ENCODE measurements at regions not wholly inside any gene's neighbourhood (a gene's known extent, or its start where the extent isn't known, plus 50 kb on each side); places are given as distances from the start of the nearest gene placed in this dataset.

- FAIRE-seq (no peak), DNase-seq (ENCODE audit: low read depth) (no peak)
- no peak overlapping the region for H3K27ac Mint-ChIP-seq (ENCODE audit: unreplicated experiment)
- no peak overlapping the region for H3K4me2 ChIP-seq (ENCODE audit: low read length)
- H3K27me3 ChIP-seq (ENCODE audit: insufficient read depth, low read length), result no peaks in the 10 kb centered on the region
- no peak overlapping the region for H2AFZ ChIP-seq (ENCODE audit: low read depth, low read length)
- H3K36me3 Mint-ChIP-seq (ENCODE audit: low read depth, unreplicated experiment), result no peaks in the 10 kb centered on the region
- H4K20me1 ChIP-seq (ENCODE audit: insufficient read depth, low read length), result no peaks in the 10 kb centered on the region
- H3K4me1 ChIP-seq (ENCODE audit: insufficient read depth, low read length), result peaks cover 7% of the 10 kb centered on the region
- peaks cover 8% of the 10 kb centered on the region for H3K9me3 Mint-ChIP-seq (ENCODE audit: unreplicated experiment)
- no peak overlapping the region for H3K9ac ChIP-seq (ENCODE audit: low read length)
- no peaks in the 10 kb centered on the region for H3K27me3 Mint-ChIP-seq (ENCODE audit: low read depth, unreplicated experiment)
- no peak overlapping the region for H3K27ac ChIP-seq (ENCODE audit: low read depth, low read length)
- peaks cover 9% of the 10 kb centered on the region for H3K4me1 Mint-ChIP-seq (ENCODE audit: low read depth, unreplicated experiment)
- no peaks in the 10 kb centered on the region for H3K36me3 ChIP-seq (ENCODE audit: insufficient read depth, low read length)
- H3K4me3 Mint-ChIP-seq (ENCODE audit: unreplicated experiment), result no peak overlapping the region
- no peak overlapping the region for H3K4me3 ChIP-seq (ENCODE audit: insufficient read depth, low read depth, low read length)
- no peaks in the 10 kb centered on the region for H3K9me3 ChIP-seq (ENCODE audit: insufficient read depth, low read depth, low read length)
- no peak for TF ChIP-seq CTCF (IDR thresholded peaks at IDR 0.05; ENCODE audit: insufficient read depth, low read depth, low read length)
- no peak for TF ChIP-seq EZH2 (IDR thresholded peaks at IDR 0.05; ENCODE audit: insufficient read depth, low read length)
- H3K79me2 ChIP-seq (ENCODE audit: insufficient read depth, low read length), result no peaks in the 10 kb centered on the region
Observed at GRCh38 chr2:16862471-16862870, 196.8 kb upstream of the CYRIA start.

GRCh38 chr2:16861530-16861929 lies 195.9 kb upstream of the CYRIA start:
- no peaks in the 10 kb centered on the region for H3K27me3 ChIP-seq (ENCODE audit: insufficient read depth, low read length)
- Mint-ChIP-seq H3K9me3 (ENCODE audit: unreplicated experiment) (peaks cover 8% of the 10 kb centered on the region), H3K27me3 (ENCODE audit: low read depth, unreplicated experiment) (no peaks in the 10 kb centered on the region), H3K4me3 (ENCODE audit: unreplicated experiment) (no peak overlapping the region), H3K36me3 (ENCODE audit: low read depth, unreplicated experiment) (no peaks in the 10 kb centered on the region), H3K27ac (ENCODE audit: unreplicated experiment) (peak overlapping the region; percentile 70), H3K4me1 (ENCODE audit: low read depth, unreplicated experiment) (peaks cover 9% of the 10 kb centered on the region)
- no peak overlapping the region for H3K4me2 ChIP-seq (ENCODE audit: low read length)
- no peak overlapping the region for H3K9ac ChIP-seq (ENCODE audit: low read length)
- H2AFZ ChIP-seq (ENCODE audit: low read depth, low read length), result no peak overlapping the region
- no peak overlapping the region for H3K4me3 ChIP-seq (ENCODE audit: insufficient read depth, low read depth, low read length)
- H3K79me2 ChIP-seq (ENCODE audit: insufficient read depth, low read length), result no peaks in the 10 kb centered on the region
- DNase-seq (ENCODE audit: low read depth), result peak; percentile 79
- no peak for TF ChIP-seq CTCF (IDR thresholded peaks at IDR 0.05; ENCODE audit: insufficient read depth, low read depth, low read length)
- TF ChIP-seq EZH2 (IDR thresholded peaks at IDR 0.05; ENCODE audit: insufficient read depth, low read length), result no peak
- H3K36me3 ChIP-seq (ENCODE audit: insufficient read depth, low read length), result no peaks in the 10 kb centered on the region
- no peak overlapping the region for H3K27ac ChIP-seq (ENCODE audit: low read depth, low read length)
- peaks cover 7% of the 10 kb centered on the region for H3K4me1 ChIP-seq (ENCODE audit: insufficient read depth, low read length)
- H4K20me1 ChIP-seq (ENCODE audit: insufficient read depth, low read length), result no peaks in the 10 kb centered on the region
- peak; percentile 9 for FAIRE-seq
- H3K9me3 ChIP-seq (ENCODE audit: insufficient read depth, low read depth, low read length), result no peaks in the 10 kb centered on the region

GRCh38 chr2:16861111-16861510 lies 195.5 kb upstream of the CYRIA start:
- Mint-ChIP-seq H3K27ac (ENCODE audit: unreplicated experiment) (peak overlapping the region; percentile 70), H3K4me1 (ENCODE audit: low read depth, unreplicated experiment) (peaks cover 9% of the 10 kb centered on the region), H3K36me3 (ENCODE audit: low read depth, unreplicated experiment) (no peaks in the 10 kb centered on the region), H3K27me3 (ENCODE audit: low read depth, unreplicated experiment) (no peaks in the 10 kb centered on the region), H3K4me3 (ENCODE audit: unreplicated experiment) (no peak overlapping the region), H3K9me3 (ENCODE audit: unreplicated experiment) (peaks cover 8% of the 10 kb centered on the region)
- TF ChIP-seq CTCF (IDR thresholded peaks at IDR 0.05; ENCODE audit: insufficient read depth, low read depth, low read length) (no peak), EZH2 (IDR thresholded peaks at IDR 0.05; ENCODE audit: insufficient read depth, low read length) (no peak)
- Histone ChIP-seq H3K27ac (ENCODE audit: low read depth, low read length) (no peak overlapping the region), H3K4me1 (ENCODE audit: insufficient read depth, low read length) (peaks cover 7% of the 10 kb centered on the region), H2AFZ (ENCODE audit: low read depth, low read length) (no peak overlapping the region), H3K36me3 (ENCODE audit: insufficient read depth, low read length) (no peaks in the 10 kb centered on the region), H3K27me3 (ENCODE audit: insufficient read depth, low read length) (no peaks in the 10 kb centered on the region), H4K20me1 (ENCODE audit: insufficient read depth, low read length) (no peaks in the 10 kb centered on the region), H3K4me3 (ENCODE audit: insufficient read depth, low read depth, low read length) (no peak overlapping the region), H3K4me2 (ENCODE audit: low read length) (no peak overlapping the region), H3K79me2 (ENCODE audit: insufficient read depth, low read length) (no peaks in the 10 kb centered on the region), H3K9me3 (ENCODE audit: insufficient read depth, low read depth, low read length) (no peaks in the 10 kb centered on the region), H3K9ac (ENCODE audit: low read length) (no peak overlapping the region)
- DNase-seq (ENCODE audit: low read depth) (no peak), FAIRE-seq (peak; percentile 32)
